Neural progenitor cell (in vitro differentiated cells): ENCODE measurements at regions not wholly inside any gene's neighbourhood (a gene's known extent, or its start where the extent isn't known, plus 50 kb on each side); places are given as distances from the start of the nearest gene placed in this dataset.
"Not testable (repeated sequence)": the region's sequence is repeated elsewhere in the genome, so short reads cannot be mapped to it uniquely, and the experiment has no call there.

Source experiments
- EZH2 ChIP-seq: fragments of 200-600 bp; sonication (generic); IDR thresholded peaks from 2 replicates; pipeline ENCODE4 v1.6.1; 2017; ENCODE audit warnings: antibody characterized with exemption, mild to moderate bottlenecking, moderate library complexity
- TF ChIP-seq, protein P1 (sequence below): fragments of 200-600 bp; sonication (generic); IDR thresholded peaks from 2 replicates; pipeline ENCODE4 v1.5.1; 2017; ENCODE audit warnings: antibody characterized with exemption, mild to moderate bottlenecking

GRCh38 chr12:105682821-105683220 is 352.3 kb downstream of the C12orf75 start:
- TF ChIP-seq EZH2 = not testable (repeated sequence)
- TF ChIP-seq, protein P1, sequence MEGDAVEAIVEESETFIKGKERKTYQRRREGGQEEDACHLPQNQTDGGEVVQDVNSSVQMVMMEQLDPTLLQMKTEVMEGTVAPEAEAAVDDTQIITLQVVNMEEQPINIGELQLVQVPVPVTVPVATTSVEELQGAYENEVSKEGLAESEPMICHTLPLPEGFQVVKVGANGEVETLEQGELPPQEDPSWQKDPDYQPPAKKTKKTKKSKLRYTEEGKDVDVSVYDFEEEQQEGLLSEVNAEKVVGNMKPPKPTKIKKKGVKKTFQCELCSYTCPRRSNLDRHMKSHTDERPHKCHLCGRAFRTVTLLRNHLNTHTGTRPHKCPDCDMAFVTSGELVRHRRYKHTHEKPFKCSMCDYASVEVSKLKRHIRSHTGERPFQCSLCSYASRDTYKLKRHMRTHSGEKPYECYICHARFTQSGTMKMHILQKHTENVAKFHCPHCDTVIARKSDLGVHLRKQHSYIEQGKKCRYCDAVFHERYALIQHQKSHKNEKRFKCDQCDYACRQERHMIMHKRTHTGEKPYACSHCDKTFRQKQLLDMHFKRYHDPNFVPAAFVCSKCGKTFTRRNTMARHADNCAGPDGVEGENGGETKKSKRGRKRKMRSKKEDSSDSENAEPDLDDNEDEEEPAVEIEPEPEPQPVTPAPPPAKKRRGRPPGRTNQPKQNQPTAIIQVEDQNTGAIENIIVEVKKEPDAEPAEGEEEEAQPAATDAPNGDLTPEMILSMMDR = not testable (repeated sequence)
